Glutamatergic neuron (in vitro differentiated cells): ENCODE measurements at regions not wholly inside any gene's neighbourhood (a gene's known extent, or its start where the extent isn't known, plus 50 kb on each side); places are given as distances from the start of the nearest gene placed in this dataset.

Experiments
- DNase-seq: peaks from one replicate; pipeline ENCODE4 v3.0.0; 2022
- H3K27ac Mint-ChIP-seq: one replicate; pipeline ENCODE4 v1.8.0; 2020; ENCODE audit warnings: mild to moderate bottlenecking, mixed read lengths, inconsistent platforms; ENCODE audit not compliant: unreplicated experiment
- H3K27me3 Mint-ChIP-seq: one replicate; pipeline ENCODE4 v1.8.0; 2020; ENCODE audit warnings: mild to moderate bottlenecking, moderate library complexity, mixed read lengths, inconsistent platforms; ENCODE audit not compliant: unreplicated experiment
- H3K36me3 Mint-ChIP-seq: one replicate; pipeline ENCODE4 v1.8.0; 2020; ENCODE audit warnings: mild to moderate bottlenecking, mixed read lengths, inconsistent platforms; ENCODE audit not compliant: unreplicated experiment
- H3K4me1 Mint-ChIP-seq: one replicate; pipeline ENCODE4 v1.8.0; 2020; ENCODE audit warnings: mild to moderate bottlenecking, low read depth, mixed read lengths, inconsistent platforms; ENCODE audit not compliant: unreplicated experiment
- H3K4me3 Mint-ChIP-seq: one replicate; pipeline ENCODE4 v1.8.0; 2020; ENCODE audit warnings: mild to moderate bottlenecking, mixed read lengths, inconsistent platforms; ENCODE audit not compliant: unreplicated experiment
- H3K9me3 Mint-ChIP-seq: one replicate; pipeline ENCODE4 v1.8.0; 2020; ENCODE audit warnings: mild to moderate bottlenecking, moderate library complexity, mixed read lengths, inconsistent platforms; ENCODE audit not compliant: unreplicated experiment
- TF ChIP-seq, protein P1 (sequence below): fragments of 200-600 bp; sonication (generic); IDR thresholded peaks from one replicate; pipeline ENCODE4 v1.5.0; 2021; ENCODE audit not compliant: partially characterized antibody, unreplicated experiment

DNA sequence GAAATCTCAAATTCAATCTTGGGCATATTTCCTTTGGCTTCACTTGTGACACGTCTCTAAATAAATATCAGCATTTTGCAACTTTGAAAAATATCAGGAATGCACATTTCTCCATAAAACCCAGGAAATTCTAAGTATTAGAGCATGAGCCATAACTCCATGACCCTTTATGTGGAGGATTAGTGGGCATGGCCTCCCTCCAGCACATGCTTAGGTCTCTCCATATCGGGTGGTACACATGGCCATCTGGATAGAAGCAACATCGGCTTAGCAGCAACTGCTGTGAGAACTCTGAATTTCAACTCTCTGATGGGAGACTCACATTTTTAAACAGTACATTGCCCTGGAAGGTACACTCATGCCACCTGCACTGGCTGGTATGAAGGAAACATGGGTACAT is 73.7 kb upstream of the EGFLAM start:
- H3K4me1 Mint-ChIP-seq, result no peaks in the 10 kb centered on the region
- H3K27ac Mint-ChIP-seq, result no peak overlapping the region
- H3K9me3 Mint-ChIP-seq, result no peaks in the 10 kb centered on the region
- no peak overlapping the region for H3K4me3 Mint-ChIP-seq
- TF ChIP-seq, protein P1, sequence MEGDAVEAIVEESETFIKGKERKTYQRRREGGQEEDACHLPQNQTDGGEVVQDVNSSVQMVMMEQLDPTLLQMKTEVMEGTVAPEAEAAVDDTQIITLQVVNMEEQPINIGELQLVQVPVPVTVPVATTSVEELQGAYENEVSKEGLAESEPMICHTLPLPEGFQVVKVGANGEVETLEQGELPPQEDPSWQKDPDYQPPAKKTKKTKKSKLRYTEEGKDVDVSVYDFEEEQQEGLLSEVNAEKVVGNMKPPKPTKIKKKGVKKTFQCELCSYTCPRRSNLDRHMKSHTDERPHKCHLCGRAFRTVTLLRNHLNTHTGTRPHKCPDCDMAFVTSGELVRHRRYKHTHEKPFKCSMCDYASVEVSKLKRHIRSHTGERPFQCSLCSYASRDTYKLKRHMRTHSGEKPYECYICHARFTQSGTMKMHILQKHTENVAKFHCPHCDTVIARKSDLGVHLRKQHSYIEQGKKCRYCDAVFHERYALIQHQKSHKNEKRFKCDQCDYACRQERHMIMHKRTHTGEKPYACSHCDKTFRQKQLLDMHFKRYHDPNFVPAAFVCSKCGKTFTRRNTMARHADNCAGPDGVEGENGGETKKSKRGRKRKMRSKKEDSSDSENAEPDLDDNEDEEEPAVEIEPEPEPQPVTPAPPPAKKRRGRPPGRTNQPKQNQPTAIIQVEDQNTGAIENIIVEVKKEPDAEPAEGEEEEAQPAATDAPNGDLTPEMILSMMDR, result no peak
- no peak for DNase-seq
- H3K36me3 Mint-ChIP-seq, result no peaks in the 10 kb centered on the region
- H3K27me3 Mint-ChIP-seq, result no peaks in the 10 kb centered on the region

DNA sequence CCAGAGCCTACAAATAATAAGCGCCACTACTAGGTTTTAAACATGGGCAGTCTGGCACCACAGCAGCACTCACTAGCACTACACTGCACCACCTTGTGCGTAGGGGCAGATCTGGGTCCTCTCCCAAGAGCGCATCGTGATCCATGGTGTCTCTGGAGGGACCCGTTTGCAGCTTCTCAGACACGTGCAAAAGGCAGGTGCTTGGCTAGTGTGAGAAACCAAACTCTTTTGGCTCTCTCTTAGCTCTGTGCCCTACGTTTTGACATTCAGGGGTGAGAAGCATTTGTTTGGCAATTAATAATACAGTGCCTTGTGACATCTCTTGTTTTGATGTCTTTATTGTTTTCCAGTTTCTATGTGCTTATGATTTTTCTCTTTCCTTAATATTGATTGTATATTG is 75.4 kb upstream of the EGFLAM start:
- H3K27ac Mint-ChIP-seq, result no peak overlapping the region

DNA sequence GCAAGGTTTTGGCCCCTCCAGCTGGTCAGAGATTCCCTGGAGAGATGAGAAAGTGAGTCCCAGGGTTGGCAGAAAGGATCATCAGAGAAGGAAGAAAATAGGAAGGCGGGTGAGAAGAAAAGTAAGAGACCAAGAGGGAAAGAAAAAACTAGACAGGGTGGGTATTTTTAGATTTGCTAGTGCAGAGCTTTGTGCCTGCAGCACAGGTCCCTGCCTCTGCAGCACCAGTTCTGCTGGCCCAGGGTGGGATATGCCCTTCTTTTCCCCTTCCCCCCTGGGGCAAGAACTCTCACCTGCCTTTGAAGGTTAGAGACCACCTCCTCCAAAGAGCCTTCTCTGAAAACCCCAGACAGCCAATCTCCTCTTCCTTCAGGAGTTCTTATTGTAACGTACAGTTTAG is 90.3 kb upstream of the EGFLAM start:
- H3K27ac Mint-ChIP-seq, result no peak overlapping the region
- TF ChIP-seq, protein P1, result no peak
- H3K27me3 Mint-ChIP-seq, result no peaks in the 10 kb centered on the region
- DNase-seq, result no peak
- no peaks in the 10 kb centered on the region for H3K36me3 Mint-ChIP-seq
- H3K9me3 Mint-ChIP-seq, result no peaks in the 10 kb centered on the region
- no peaks in the 10 kb centered on the region for H3K4me1 Mint-ChIP-seq
- H3K4me3 Mint-ChIP-seq, result no peak overlapping the region

More for the DNA sequence above, 75.4 kb upstream of the EGFLAM start:
- TF ChIP-seq, protein P1, result no peak
- no peaks in the 10 kb centered on the region for H3K9me3 Mint-ChIP-seq
- H3K36me3 Mint-ChIP-seq, result no peaks in the 10 kb centered on the region
- H3K4me1 Mint-ChIP-seq, result no peaks in the 10 kb centered on the region
- no peaks in the 10 kb centered on the region for H3K27me3 Mint-ChIP-seq
- H3K4me3 Mint-ChIP-seq, result no peak overlapping the region
- DNase-seq, result no peak

DNA sequence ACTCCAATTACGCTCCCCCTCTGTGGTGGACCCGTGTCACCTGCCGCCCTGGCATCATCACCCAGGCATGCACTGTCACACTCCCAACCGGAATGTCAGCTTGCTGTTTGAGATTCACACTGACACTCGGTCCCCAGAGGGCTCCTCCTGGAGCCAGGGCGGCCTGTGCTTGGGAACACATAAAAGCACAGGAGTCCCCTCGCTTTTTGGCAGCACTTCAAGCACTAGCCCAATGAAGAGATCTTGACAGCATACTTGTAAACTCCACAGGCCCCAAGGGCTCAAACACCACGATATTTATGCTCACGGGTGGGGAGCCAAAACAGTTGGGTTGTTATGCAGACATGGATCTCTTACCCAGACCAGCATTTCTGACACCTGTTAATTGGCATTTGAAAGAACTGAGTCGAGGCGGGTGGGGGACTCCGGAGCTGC is 90.8 kb upstream of the EGFLAM start:
- H3K36me3 Mint-ChIP-seq, result no peaks in the 10 kb centered on the region
- peaks cover under 1% of the 10 kb centered on the region for H3K27me3 Mint-ChIP-seq
- H3K27ac Mint-ChIP-seq, result no peak overlapping the region
- H3K4me1 Mint-ChIP-seq, result no peaks in the 10 kb centered on the region
- TF ChIP-seq, protein P1, result no peak
- H3K4me3 Mint-ChIP-seq, result no peak overlapping the region
- H3K9me3 Mint-ChIP-seq, result no peaks in the 10 kb centered on the region
- peak; percentile 16 for DNase-seq

DNA sequence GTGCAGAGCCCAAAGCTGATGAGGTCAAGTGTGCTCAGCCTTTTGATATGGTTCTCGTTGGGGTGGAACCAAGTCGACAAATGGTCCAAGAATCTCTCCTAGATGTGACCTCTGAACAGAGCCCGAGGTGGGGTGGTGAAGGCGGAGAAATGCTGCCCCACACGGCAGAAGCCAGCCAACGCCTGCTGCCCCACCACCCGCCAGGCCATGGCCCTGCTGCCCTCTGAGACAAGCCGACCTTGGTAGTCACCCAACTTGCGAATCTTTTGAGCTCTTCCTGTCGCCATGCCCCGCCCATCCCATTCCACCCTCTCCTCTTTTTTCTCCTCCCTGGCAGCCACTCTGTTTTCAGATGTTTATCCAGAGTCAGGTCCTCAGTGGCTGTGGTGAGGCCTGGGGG is 91.5 kb upstream of the EGFLAM start:
- Mint-ChIP-seq H3K36me3 (no peaks in the 10 kb centered on the region), H3K9me3 (no peaks in the 10 kb centered on the region), H3K27ac (no peak overlapping the region), H3K4me3 (no peak overlapping the region), H3K4me1 (no peaks in the 10 kb centered on the region), H3K27me3 (peaks cover 2% of the 10 kb centered on the region)
- no peak for DNase-seq
- TF ChIP-seq, protein P1, result no peak
